Stimulated activated CD4-positive, alpha-beta T cell treated with anti-CD3 and anti-CD28 coated beads, Interleukin-12 subunit alpha, Interleukin-12 subunit beta, amount 100 ng/mL, for 48 hours (primary cell): ENCODE measurements at regions not wholly inside any gene's neighbourhood (a gene's known extent, or its start where the extent isn't known, plus 50 kb on each side); places are given as distances from the start of the nearest gene placed in this dataset.
A peak's percentile ranks its signal among the peaks of the same experiment; 100 is the strongest.

ENCODE experiments used
- DNase-seq, 3 donors: peaks; one replicate each; pipeline ENCODE4 v3.0.0-alpha.2; 2020; ENCODE audit warnings: low read depth in 2 of 3, low spot score in 1 of 3

DNA sequence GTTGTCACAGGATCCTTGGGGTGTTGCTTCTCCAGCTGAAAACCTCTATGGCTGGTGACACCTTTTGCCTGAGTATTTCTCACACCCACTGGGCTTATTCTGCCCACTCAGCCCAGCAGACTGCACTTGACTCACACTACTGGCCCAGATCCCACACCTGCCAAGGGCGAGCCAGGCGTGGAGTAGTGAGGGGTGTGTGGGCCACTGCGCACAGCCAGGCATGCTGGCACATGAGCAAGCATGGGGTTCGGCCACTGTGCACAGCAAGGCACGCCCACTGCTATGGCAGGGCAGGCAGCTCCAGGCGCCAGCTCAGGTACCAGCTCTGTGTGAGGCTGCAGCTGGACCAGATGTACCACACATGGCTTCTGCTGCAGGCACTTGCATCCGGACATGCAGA lies 116.5 kb upstream of the MTNR1B start:
- no peak for DNase-seq

- no peak for DNase-seq
These were observed 115.3 kb upstream of the MTNR1B start for GRCh38 chr11:92854162-92854561.

DNA sequence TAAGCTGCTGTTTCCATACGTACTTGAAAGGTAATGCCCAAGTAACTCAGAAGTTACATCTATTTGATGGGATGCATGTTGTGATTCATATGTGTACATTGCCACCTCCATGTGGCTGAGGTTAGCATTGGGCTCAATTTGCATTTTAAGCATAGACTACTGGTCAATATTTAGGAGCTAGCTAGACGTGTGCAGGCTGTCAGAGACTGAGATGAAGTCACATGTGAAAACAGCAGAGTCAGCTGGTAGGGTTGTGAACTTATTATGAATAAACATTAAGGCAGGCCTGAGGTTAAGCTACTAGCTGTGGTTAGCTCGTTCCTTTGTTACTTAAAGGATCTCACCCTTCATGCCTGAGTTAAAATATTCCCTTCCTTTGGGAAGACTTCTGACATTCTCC lies 114.5 kb upstream of the MTNR1B start:
- no peak for DNase-seq

DNA sequence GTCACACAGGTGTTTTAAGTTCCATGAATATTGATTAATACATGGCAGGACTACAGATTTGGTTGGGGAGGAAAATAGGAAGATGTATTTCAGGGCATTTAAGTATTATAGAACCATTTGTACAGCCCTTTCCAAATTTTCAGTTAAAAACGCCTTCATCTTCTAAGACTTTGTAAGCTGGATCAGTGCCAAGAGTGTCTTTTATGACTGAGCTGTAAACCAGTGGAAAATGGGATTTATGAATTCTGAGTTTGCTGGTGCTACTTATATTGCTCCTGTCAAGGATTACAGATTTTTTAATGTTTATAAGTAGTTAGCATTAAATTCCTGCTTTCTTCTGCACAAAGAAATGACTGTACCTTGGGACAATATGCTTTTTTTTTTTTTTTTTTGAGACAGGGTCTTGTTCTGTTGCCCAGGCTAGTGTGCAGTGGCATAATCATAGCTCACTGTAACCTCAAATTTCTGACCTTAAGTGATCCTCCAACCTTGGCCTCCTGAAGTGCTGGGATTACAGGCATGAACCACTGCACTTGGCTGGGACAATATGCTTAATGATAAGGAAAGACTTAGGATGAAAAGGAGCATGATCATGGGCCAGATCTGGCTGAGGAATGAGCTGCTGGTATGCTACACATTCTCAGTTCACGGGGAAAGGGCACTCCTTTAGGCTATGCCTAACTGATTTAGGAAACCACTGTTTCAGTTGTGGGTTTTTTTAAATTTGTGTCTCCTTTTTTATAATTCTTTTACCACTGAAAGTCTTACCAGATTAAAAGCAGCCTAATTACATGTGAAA lies 113.6 kb upstream of the MTNR1B start:
- DNase-seq: no peak

DNA sequence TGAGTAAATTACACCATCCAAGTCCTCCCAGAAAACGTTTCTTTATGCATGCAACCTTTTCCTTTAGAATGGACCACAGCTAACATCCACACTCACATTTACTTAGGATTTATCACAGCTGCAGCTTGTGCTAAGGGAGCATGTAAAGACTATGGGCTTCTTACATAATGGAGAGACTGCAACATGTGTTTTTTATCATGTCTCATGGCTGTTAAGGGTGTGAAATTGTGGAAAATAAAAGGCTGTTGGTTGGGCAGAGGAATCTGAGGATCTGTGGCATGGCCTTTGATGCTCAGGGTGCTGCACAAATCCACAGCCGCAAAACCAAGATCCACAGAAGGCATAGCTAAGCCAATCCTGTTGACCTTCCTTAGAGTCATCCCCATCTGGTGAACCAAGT lies 112.0 kb upstream of the MTNR1B start:
- no peak for DNase-seq

- no peak for DNase-seq
These were observed 110.2 kb upstream of the MTNR1B start for GRCh38 chr11:92859156-92859690.

GRCh38 chr11:92861634-92862033 lies 107.8 kb upstream of the MTNR1B start:
- DNase-seq: no peak

GRCh38 chr11:92865352-92865751 lies 104.1 kb upstream of the MTNR1B start:
- DNase-seq: no peak

DNA sequence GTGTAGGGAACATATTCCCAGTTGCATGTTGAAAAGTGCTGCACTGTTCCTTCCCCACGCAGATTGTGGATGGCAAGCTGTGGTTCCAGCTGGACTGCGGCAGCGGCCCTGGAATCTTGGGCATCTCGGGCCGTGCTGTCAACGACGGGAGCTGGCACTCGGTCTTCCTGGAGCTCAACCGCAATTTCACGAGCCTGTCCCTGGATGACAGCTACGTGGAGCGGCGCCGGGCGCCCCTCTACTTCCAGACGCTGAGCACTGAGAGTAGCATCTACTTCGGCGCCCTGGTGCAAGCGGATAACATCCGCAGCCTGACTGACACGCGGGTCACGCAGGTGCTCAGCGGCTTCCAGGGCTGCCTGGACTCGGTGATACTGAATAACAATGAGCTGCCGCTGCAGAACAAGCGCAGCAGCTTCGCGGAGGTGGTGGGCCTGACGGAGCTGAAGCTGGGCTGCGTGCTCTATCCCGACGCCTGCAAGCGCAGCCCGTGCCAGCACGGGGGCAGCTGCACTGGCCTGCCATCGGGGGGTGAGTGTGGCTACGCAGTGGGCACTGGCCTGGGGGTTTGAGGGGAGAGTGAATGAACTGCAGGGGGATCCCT lies 102.7 kb upstream of the MTNR1B start:
- no peak for DNase-seq

GRCh38 chr11:92867913-92868619 lies 101.4 kb upstream of the MTNR1B start:
- DNase-seq: no peak

- no peak for DNase-seq
These were observed 99.7 kb upstream of the MTNR1B start for GRCh38 chr11:92869716-92870115.

- no peak for DNase-seq
These were observed 99.1 kb upstream of the MTNR1B start for GRCh38 chr11:92870196-92870832.

DNA sequence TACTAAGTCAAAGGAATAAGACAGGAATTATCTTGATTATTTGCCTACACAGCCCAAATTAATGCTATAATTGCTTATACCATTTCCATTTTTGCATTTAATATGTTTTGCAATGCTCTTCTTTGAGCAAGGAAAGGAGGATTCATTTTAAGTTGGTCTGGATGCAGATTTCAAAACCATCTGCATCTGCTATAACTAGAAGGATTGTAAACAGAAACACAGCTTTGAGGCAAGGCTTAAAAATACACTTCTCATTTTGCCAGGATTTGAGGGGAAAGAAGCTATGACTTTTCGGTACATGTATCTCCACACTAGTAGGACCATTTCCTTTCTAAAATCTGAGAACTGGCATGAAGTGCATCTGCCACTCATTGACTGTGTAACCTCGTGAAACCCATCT lies 95.9 kb upstream of the MTNR1B start:
- no peak for DNase-seq

- DNase-seq: no peak
These were observed 94.0 kb upstream of the MTNR1B start for GRCh38 chr11:92875473-92875872.

GRCh38 chr11:92879086-92879485 lies 90.4 kb upstream of the MTNR1B start:
- DNase-seq: no peak

DNA sequence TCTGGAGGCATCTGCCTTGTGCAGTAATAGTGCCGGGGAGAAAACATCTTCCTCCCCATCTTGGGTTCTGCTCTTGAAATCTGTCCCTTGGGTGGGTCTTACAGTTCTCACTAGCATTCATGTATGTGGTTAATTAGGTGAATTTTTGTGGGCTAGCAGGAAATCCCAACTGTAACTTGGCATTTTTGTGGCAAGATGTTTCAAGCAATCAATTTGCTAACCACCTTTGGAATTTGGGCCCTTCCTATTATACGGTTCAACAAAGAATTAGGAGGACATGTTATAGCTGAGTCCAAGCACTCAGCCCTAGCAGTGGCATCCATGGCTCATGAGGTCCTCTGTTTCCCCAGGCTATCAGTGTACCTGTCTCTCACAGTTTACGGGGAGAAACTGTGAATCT lies 89.1 kb upstream of the MTNR1B start:
- no peak for DNase-seq

GRCh38 chr11:92881940-92882450 lies 87.5 kb upstream of the MTNR1B start:
- no peak for DNase-seq

GRCh38 chr11:92882828-92883611 lies 86.4 kb upstream of the MTNR1B start:
- no peak for DNase-seq

- DNase-seq: no peak
These were observed 83.9 kb upstream of the MTNR1B start for GRCh38 chr11:92885600-92885999.

- DNase-seq: peak in 2 of 3 donors; percentile 4 to 20
These were observed 83.1 kb upstream of the MTNR1B start for GRCh38 chr11:92886243-92886905.
